ENCODE measurements at regions not wholly inside any gene's neighbourhood (a gene's known extent, or its start where the extent isn't known, plus 50 kb on each side); places are given as distances from the start of the nearest gene placed in this dataset.

- TF ChIP-seq BHLHE40 (IDR thresholded peaks at IDR 0.05; ENCODE audit: low read length) (no peak), SMARCE1 (IDR thresholded peaks at IDR 0.05) (no peak)
Observed at GRCh38 chr13:107867701-107868661, 347.4 kb downstream of the LIG4 start.

Data from K562 (cell line).